Pancreas (tissue), 10 donors: ENCODE measurements at regions not wholly inside any gene's neighbourhood (a gene's known extent, or its start where the extent isn't known, plus 50 kb on each side); places are given as distances from the start of the nearest gene placed in this dataset.

ENCODE experiments used
- ATAC-seq, 4 donors: fragments of 200-7000 bp; cut with Tn5 transposase; one replicate each; pipeline versions ENCODE4 v1.8.0 to v1.9.1; 2020; ENCODE audit warnings: mild to moderate bottlenecking in 4 of 4, moderate library complexity in 4 of 4
- DNase-seq, 6 donors: peaks; one replicate each; pipeline ENCODE4 v3.0.0-alpha.2; 2020
- FAIRE-seq: peaks from 2 replicates; lab custom pipeline; 2012; peaks lifted over from hg19 to GRCh38; lab: Jason Lieb, UNC
- H3K27ac ChIP-seq, 4 donors: fragments of 200-600 bp; sonication (generic); 1 replicate in 3 of 4; 2 replicates in 1 of 4; pipeline versions ENCODE4 v1.5.0 to v1.8.0; 2020
- H3K27me3 ChIP-seq, 4 donors: fragments of 200-600 bp; one replicate each; pipeline ENCODE4 v1.8.0; 2021
- H3K36me3 ChIP-seq, 3 donors: fragments of 200-600 bp; sonication (generic) in 1 of 3; one replicate each; pipeline versions ENCODE4 v1.5.0 to v1.8.0; 2020 to 2021
- H3K4me1 ChIP-seq, 3 donors: fragments of 200-600 bp; one replicate each; pipeline ENCODE4 v1.8.0; 2021
- H3K4me3 ChIP-seq, 4 donors: fragments of 200-600 bp; sonication (generic) in 2 of 4; one replicate each; pipeline versions ENCODE4 v1.5.0 to v1.8.0; 2020 to 2021
- H3K9me3 ChIP-seq, 4 donors: fragments of 200-600 bp; one replicate each; pipeline ENCODE4 v1.8.0; 2021
- WGBS, 2 donors: extraction: QIAGEN DNeasy Blood & Tissue Kit; methylation state at CpG; one replicate each; pipeline ENCODE4 v1.1.7; 2013; 5-methylcytosine and 5-hydroxymethylcytosine counted together
- intact Hi-C, 3 donors: fragments of 100-400 bp; cut with DNase I; formaldehyde crosslinking; loops; one replicate each; pipeline versions ENCODE4 v1.11.1 to v1.14.2; 2022
- TF ChIP-seq, protein P1 (sequence below), 4 donors: fragments of 200-600 bp; sonication (generic) in 3 of 4; IDR thresholded peaks; one replicate each; pipeline versions ENCODE4 v1.5.0 to v1.8.0; 2021; ENCODE audit warnings: antibody characterized with exemption in 4 of 4
- donor health status: healthy with polysubstance abuse.
- donor health status: DM: no; HTN: no; CAD: no; lungs with moderate emphysema.
- donor health status: DM: no; HTN: no; CAD: no.
- donor health status: control.
- donor health status: control.
- donor health status: Bipolar disorder and iron deficiency.
- donor health status: DM: yes; HTN: yes; CAD: no.
- donor health status: DM: no; HTN: no; CAD: no.
- donor health status: DM: no; HTN: no; CAD: no.
- donor health status: DM: yes; HTN: yes; CAD: no.

DNA sequence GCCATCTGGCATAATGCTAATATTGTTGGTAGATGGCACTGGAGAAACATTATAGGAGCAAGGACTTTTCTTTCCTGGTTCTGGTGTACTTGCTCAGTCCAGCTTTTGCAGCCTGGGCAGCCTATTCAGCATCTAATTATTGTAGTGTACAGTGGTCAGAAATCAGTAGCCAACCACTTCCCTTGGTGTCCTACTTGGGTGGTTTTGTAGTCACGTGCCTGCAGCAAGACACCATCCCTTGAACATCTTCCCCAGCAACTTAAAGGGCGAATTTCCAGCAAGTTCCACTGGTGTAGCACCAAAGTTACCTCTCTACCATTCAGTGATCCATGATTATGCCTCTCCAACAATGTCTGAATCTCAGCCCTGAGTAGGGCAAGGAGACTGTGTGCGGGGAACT lies 557.6 kb downstream of the SATB2 start:
- Histone ChIP-seq H3K36me3 (no peaks in the 10 kb centered on the region), H3K9me3 (no peaks in the 10 kb centered on the region), H3K27ac (no peak overlapping the region), H3K27me3 (no peaks in the 10 kb centered on the region), H3K4me1 (no peaks in the 10 kb centered on the region), H3K4me3 (no peak overlapping the region)
- DNase-seq (no peak), FAIRE-seq (no peak), ATAC-seq (no peak)
- intact Hi-C loops: no loop called here
- 54 to 61% methylated on average over 3 of the region's 3 CpGs for whole genome bisulfite sequencing, 2 donors
- TF ChIP-seq, protein P1, sequence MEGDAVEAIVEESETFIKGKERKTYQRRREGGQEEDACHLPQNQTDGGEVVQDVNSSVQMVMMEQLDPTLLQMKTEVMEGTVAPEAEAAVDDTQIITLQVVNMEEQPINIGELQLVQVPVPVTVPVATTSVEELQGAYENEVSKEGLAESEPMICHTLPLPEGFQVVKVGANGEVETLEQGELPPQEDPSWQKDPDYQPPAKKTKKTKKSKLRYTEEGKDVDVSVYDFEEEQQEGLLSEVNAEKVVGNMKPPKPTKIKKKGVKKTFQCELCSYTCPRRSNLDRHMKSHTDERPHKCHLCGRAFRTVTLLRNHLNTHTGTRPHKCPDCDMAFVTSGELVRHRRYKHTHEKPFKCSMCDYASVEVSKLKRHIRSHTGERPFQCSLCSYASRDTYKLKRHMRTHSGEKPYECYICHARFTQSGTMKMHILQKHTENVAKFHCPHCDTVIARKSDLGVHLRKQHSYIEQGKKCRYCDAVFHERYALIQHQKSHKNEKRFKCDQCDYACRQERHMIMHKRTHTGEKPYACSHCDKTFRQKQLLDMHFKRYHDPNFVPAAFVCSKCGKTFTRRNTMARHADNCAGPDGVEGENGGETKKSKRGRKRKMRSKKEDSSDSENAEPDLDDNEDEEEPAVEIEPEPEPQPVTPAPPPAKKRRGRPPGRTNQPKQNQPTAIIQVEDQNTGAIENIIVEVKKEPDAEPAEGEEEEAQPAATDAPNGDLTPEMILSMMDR (IDR thresholded peaks at IDR 0.05): no peak

- Histone ChIP-seq H3K27me3 (no peaks in the 10 kb centered on the region), H3K4me1 (no peaks in the 10 kb centered on the region), H3K36me3 (no peaks in the 10 kb centered on the region), H3K27ac (no peak overlapping the region), H3K9me3 (no peaks in the 10 kb centered on the region), H3K4me3 (no peak overlapping the region)
- ATAC-seq (no peak), FAIRE-seq (no peak), DNase-seq (no peak)
- TF ChIP-seq, protein P1 (IDR thresholded peaks at IDR 0.05): no peak
- intact Hi-C loops: no loop called here
These were observed 567.2 kb downstream of the SATB2 start for GRCh38 chr2:198890490-198890889.

GRCh38 chr2:198883604-198884003 lies 574.1 kb downstream of the SATB2 start:
- WGBS, 2 donors: 18 to 19% methylated on average over 2 of the region's 2 CpGs
- H3K27me3 ChIP-seq: no peaks in the 10 kb centered on the region
- intact Hi-C loops: no loop called here
- no peaks in the 10 kb centered on the region for H3K9me3 ChIP-seq
- ATAC-seq: no peak
- no peak for DNase-seq
- no peak overlapping the region for H3K27ac ChIP-seq
- H3K4me3 ChIP-seq: no peak overlapping the region
- TF ChIP-seq, protein P1 (IDR thresholded peaks at IDR 0.05): no peak
- H3K4me1 ChIP-seq: no peaks in the 10 kb centered on the region
- FAIRE-seq: no peak
- no peaks in the 10 kb centered on the region for H3K36me3 ChIP-seq

DNA sequence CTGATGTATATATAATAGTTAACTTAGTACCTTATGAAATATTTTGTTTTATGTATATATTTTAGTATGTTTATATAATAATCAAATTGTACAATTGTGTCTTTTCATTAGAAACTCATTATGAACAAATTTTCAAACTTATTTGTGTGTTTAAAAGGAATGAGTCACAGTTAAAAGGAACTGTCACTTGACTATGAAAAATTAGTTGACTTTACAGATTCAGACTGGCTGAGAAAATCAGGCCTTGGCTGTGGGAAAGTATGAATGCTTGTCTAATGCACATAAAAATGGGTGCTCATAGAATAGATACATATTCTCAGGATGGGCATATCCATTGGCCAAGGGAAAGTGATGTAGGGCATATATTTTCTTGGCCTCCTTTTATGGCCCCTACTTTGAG lies 576.8 kb downstream of the SATB2 start:
- no peaks in the 10 kb centered on the region for H3K4me1 ChIP-seq
- H3K9me3 ChIP-seq: no peaks in the 10 kb centered on the region
- no peak overlapping the region for H3K4me3 ChIP-seq
- DNase-seq (no peak), ATAC-seq (no peak), FAIRE-seq (no peak)
- intact Hi-C loops: no loop called here
- H3K27ac ChIP-seq: no peak overlapping the region
- H3K27me3 ChIP-seq: no peaks in the 10 kb centered on the region
- TF ChIP-seq, protein P1 (IDR thresholded peaks at IDR 0.05): no peak
- no peaks in the 10 kb centered on the region for H3K36me3 ChIP-seq

DNA sequence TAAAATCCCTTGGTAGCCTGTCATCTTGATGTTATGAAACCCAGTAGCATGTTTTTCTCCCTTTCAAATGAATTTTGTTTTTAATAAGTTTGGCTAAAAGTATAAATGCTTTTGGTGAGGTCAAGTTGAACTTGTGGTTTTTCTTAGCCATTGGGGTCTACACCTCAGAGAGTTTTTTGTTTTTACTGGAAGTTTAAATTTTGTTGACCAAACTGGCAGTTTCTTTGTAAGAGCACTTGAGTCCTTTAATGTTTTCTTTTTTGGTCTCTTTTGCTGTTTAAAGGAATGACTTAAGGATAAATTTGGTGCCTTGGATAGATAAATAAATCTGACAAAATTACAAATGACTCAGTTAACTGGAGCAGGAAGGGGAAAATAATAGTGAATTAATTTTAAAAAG lies 577.3 kb downstream of the SATB2 start:
- FAIRE-seq (no peak), ATAC-seq (no peak), DNase-seq (no peak)
- H3K27ac ChIP-seq: no peak overlapping the region
- TF ChIP-seq, protein P1 (IDR thresholded peaks at IDR 0.05): no peak
- H3K36me3 ChIP-seq: no peaks in the 10 kb centered on the region
- no peaks in the 10 kb centered on the region for H3K27me3 ChIP-seq
- no peak overlapping the region for H3K4me3 ChIP-seq
- H3K9me3 ChIP-seq: no peaks in the 10 kb centered on the region
- intact Hi-C loops: no loop called here
- no peaks in the 10 kb centered on the region for H3K4me1 ChIP-seq
